Breast epithelium (tissue), 3 donors: ENCODE measurements at regions not wholly inside any gene's neighbourhood (a gene's known extent, or its start where the extent isn't known, plus 50 kb on each side); places are given as distances from the start of the nearest gene placed in this dataset.

ENCODE experiments used
- CTCF ChIP-seq, 3 donors: fragments of 450-650 bp; IDR thresholded peaks; one replicate each; pipeline ENCODE4 v1.5.1; 2016 to 2017; ENCODE audit warnings: antibody characterized with exemption in 3 of 3, mild to moderate bottlenecking in 3 of 3, moderate library complexity in 3 of 3
- POLR2A ChIP-seq: fragments of 450-650 bp; IDR thresholded peaks from one replicate; pipeline ENCODE4 v1.6.1; 2016; ENCODE audit warnings: antibody characterized with exemption, mild to moderate bottlenecking, moderate library complexity

- TF ChIP-seq POLR2A: no peak
- no peak for TF ChIP-seq CTCF (IDR thresholded peaks at IDR 0.05)
Measured at GRCh38 chr2:153819074-153819473, 52.6 kb upstream of the GALNT13 start.
